Colon (tissue), 2 donors: ENCODE measurements at regions not wholly inside any gene's neighbourhood (a gene's known extent, or its start where the extent isn't known, plus 50 kb on each side); places are given as distances from the start of the nearest gene placed in this dataset.

ENCODE experiments used
- FAIRE-seq: peaks from 2 replicates; lab custom pipeline; 2012; peaks lifted over from hg19 to GRCh38; lab: Jason Lieb, UNC
- donor health status: control.
- donor health status: control.

DNA sequence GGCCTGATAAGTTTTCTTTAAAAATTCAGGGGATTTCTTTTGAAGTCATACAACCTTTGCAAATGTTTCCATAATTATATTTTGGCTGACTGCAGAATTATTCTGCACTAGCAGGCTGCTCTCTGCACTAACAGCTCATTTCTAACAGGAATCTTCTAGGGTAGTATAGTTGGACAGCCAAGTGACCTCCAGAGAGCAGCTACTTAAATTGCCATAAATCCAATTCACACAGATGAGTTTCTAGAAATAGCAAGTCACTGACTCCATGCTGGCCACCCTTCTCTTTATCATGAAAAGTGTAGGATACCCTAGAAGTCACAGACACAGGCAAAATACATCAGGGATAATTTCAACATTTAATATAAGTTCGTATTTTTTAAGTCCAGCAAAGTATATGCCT lies 110.9 kb upstream of the TARS1 start:
- FAIRE-seq: no peak

GRCh38 chr5:33330426-33330825 lies 110.3 kb upstream of the TARS1 start:
- no peak for FAIRE-seq

- no peak for FAIRE-seq
These were observed 109.8 kb upstream of the TARS1 start for GRCh38 chr5:33330992-33331391.

DNA sequence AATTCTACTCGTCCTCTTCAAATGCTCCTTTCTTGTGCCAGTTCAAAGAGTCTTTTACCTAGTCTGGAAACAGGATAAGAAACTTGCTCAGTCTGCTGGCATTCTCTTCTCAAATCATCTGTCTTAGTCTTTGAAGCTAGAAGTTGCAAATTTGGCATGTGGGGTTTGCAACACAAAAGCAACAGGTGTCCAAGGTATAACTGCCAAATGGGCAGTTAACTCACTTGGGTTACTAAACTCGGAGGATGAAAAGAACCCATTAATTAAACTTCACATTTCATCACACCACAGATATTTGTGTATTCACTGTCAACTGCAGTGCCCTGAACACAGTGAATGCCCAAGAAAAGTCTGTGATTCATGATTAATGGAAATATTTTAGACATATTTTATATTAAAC lies 108.0 kb upstream of the TARS1 start:
- FAIRE-seq: no peak

GRCh38 chr5:33334829-33335228 lies 105.9 kb upstream of the TARS1 start:
- no peak for FAIRE-seq

GRCh38 chr5:33336891-33337636 lies 103.7 kb upstream of the TARS1 start:
- FAIRE-seq: no peak

- FAIRE-seq: no peak
These were observed 103.2 kb upstream of the TARS1 start for GRCh38 chr5:33337637-33337992.

DNA sequence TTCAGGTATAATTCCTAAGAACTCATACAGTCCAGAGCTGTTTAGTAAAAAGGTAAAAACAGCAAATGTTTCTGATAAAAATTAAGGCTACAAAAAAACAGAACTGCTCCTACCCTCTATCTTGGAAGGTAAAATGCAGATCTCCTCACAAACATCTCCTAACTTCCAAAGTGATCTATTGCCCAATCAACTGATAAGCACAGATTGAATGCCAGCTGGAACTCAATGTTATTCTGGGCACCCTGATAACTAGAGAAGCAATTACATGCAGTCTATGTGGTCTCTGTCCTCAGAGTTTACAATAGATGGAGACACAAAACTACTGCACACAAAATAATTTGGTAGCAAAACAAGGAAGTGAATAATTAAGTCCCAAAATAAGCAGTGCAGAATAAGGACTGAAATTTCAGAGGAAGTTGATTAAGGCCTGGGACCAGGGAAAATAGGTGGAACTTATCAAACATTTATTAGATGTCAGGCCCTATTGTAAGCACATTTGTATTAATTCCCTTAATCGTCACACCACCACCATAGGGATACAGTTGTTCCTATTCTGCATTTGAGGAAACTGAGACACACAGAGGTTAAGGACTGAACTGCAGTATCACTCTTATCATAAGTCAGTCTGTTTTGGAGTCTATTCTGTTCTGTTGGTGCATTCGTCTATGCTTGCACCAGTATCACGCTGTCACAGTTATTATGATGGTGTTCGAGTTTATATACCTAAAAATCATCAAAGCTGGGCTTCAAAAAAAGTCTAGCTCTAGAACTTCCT lies 102.2 kb upstream of the TARS1 start:
- FAIRE-seq: no peak

GRCh38 chr5:33339413-33339812 lies 101.4 kb upstream of the TARS1 start:
- no peak for FAIRE-seq

- FAIRE-seq: no peak
These were observed 100.6 kb upstream of the TARS1 start for GRCh38 chr5:33340195-33340594.

DNA sequence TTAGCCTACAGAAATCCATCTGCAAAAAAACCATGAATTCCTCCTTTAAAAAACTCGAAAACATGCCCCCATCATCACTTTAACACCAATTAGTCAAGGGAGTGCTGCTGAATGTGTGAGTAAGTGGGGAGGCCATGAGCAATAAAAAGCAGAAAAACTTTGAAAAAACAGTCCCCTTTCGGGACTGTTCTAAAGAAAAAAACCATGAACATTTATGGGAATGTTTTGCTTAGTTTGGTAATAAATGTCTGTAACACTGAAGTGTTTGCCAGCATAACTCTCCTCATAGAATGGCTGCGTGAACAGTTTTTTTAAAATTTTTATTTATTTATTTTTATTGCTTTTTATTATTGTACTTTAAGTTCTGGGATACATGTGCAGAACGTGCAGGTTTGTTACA lies 99.4 kb upstream of the TARS1 start:
- no peak for FAIRE-seq

GRCh38 chr5:33343676-33344327 lies 97.0 kb upstream of the TARS1 start:
- FAIRE-seq: no peak

DNA sequence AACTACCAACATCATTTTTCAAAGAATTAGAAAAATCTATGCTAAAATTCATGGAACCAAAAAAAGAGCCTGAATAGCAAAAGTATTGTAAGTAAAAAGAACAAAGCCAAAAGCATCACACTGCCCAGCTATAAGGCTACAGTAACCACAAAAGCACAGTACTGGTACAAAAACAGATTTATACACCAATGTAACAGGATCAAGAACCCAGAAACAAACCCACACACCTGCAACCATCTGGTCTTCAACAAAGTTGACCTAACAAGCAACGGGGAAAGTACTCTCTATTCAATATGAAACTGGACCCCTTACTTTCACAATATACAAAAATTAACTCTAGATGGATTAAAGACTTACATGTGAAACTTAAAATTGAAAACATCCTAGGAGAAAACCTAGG lies 94.2 kb upstream of the TARS1 start:
- no peak for FAIRE-seq

DNA sequence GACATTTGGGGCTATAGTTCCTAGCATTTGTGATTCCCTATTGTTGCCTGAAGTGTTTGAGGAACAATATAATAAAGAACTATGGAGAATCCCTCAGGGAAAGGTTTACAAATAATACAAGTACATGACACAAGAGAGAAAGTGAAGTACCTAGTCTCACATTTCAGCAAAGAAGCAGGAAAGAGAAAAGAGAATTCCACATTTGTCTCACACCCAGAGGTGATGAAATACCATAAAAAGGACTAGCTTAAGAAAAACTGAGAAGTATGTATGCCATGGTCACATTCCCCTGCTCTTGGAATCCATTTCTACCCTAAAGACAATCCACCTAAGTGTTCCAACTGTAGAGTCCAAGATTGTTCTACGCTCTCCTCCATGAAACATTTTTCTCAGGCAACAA lies 79.0 kb upstream of the TARS1 start:
- FAIRE-seq: no peak

GRCh38 chr5:33362915-33363314 lies 77.8 kb upstream of the TARS1 start:
- no peak for FAIRE-seq

- no peak for FAIRE-seq
These were observed 77.2 kb upstream of the TARS1 start for GRCh38 chr5:33363537-33363936.

GRCh38 chr5:33364406-33364805 lies 76.4 kb upstream of the TARS1 start:
- FAIRE-seq: no peak

- FAIRE-seq: no peak
These were observed 73.3 kb upstream of the TARS1 start for GRCh38 chr5:33367416-33367815.

DNA sequence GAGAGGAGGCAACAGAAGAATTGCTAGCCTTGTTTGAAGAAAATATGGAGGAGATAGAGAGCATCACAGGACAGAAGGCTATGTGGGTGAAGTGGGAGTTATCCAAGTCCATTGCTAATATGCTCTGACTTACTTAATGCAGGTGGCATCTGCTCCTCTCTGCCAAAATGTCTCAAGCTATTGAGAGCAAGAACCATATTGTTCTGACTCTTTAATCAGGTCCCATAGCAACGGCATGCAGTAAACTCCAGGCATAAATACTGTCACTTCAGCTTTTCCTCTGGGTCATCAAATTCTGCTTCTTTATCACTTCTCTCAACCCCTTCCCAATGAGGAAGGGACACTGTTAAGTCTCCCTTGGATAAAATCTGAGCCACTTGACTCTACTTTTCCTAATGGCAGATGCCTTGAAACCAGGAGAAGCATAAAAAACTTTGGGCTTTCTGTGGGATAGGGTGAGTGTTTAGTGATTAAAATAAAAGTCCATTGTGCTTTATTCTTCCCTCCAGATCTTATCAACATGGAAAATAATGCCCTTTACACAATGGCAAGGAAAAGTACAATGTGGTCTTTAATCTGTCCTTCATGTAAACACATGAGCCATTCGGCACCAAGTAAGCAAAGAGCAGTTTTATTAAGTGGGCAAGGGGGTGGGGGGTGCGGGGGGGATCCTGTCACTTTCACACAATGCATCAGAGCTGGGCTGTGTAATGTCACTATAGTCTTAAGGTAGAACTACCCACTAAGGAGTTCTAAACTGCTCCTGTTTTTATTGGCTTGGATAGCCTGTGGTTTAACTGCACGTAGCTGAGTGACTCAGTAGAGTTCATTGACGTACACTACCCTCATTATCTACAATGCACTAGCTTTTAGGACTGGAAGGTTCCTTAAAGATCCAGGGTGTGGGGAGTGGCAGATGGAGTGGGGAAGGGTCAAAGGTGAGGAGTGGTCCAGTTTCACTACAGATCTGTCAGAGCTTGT lies 71.0 kb upstream of the TARS1 start:
- no peak for FAIRE-seq

DNA sequence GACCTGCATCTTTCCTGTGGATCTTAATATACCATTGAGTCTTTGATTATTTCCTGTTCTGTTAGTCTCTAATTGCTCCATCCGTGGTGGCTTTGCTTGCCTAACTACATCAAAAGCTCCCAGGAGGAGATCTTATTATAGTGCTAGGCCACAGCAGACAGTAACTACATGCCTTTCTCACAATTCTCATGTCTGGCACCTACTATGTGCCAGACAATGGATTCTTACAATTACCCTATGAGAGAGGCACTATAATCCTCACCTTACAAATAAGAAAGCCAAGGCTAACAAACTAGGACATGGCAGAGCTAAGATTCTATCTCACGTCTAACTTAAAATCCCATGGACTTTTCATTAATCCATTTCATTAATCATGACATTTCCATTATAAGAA lies 70.3 kb upstream of the TARS1 start:
- no peak for FAIRE-seq

DNA sequence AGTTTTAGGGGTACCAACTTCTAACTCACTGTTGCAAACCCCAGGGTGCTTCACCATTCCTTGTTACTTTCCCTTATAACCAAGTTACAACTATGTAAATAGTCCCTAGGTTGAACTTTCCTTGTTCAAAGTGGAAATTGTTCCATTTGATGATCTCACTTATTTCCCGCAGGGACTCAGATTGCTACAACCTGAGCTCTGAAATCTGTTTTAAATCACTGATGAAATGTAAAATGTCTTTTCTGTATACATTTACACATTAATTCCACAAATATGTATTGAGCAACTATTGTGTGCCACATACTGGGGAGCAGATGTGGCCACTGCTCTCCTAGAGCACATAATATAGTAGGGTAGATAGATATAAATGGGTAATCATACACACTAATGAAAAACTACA lies 69.1 kb upstream of the TARS1 start:
- no peak for FAIRE-seq
